T47D (cell line): ENCODE measurements at regions not wholly inside any gene's neighbourhood (a gene's known extent, or its start where the extent isn't known, plus 50 kb on each side); places are given as distances from the start of the nearest gene placed in this dataset.
"Not testable (repeated sequence)": the region's sequence is repeated elsewhere in the genome, so short reads cannot be mapped to it uniquely, and the experiment has no call there.

Experiments
- DNase-seq, 2 experiments: peaks; one replicate each; pipeline versions ENCODE4 v3.0.0 to v3.0.0-alpha.2; 2011 to 2012; ENCODE audit warnings: low read depth in 1 of 2, low spot score in 1 of 2
- JUND ChIP-seq: IDR thresholded peaks from 2 replicates; pipeline ENCODE4 v1.6.1; 2012; ENCODE audit warnings: low read depth
- in situ Hi-C: cut with HindIII; loops from 2 replicates; pipeline ENCODE4 v1.10.0; 2016; ENCODE audit warnings: low sequenced_read_pairs, low pct_unique_long_range_greater_than_20kb

- no peak for DNase-seq
- TF ChIP-seq JUND: no peak
- in situ Hi-C loops: no loop called here
Measured at GRCh38 chr6:27132532-27133280, 114.8 kb upstream of the PRSS16 start.

- no peak for DNase-seq
- in situ Hi-C loops: no loop called here
- no peak for TF ChIP-seq JUND
Measured at GRCh38 chr6:27133281-27134227, 113.9 kb upstream of the PRSS16 start.

GRCh38 chr6:27135087-27135657 lies 112.3 kb upstream of the PRSS16 start:
- DNase-seq: no peak
- no peak for TF ChIP-seq JUND
- in situ Hi-C loops: no loop called here

- DNase-seq: peak in 1 of 2 experiments; percentile 64
- TF ChIP-seq JUND: no peak
- in situ Hi-C loops: no loop called here
Measured at GRCh38 chr6:27136077-27136644, 111.3 kb upstream of the PRSS16 start.

GRCh38 chr6:27136978-27137814 lies 110.3 kb upstream of the PRSS16 start:
- in situ Hi-C loops: no loop called here

GRCh38 chr6:27138406-27138805 lies 109.1 kb upstream of the PRSS16 start:
- in situ Hi-C loops: no loop called here
- no peak for DNase-seq
- TF ChIP-seq JUND: no peak

More at GRCh38 chr6:27136978-27137814, 110.3 kb upstream of the PRSS16 start:
- TF ChIP-seq JUND: no peak
- no peak for DNase-seq

- TF ChIP-seq JUND: no peak
- DNase-seq: no peak
- in situ Hi-C loops: no loop called here
Measured at GRCh38 chr6:27138837-27139755, 108.4 kb upstream of the PRSS16 start.

GRCh38 chr6:27139756-27140579 lies 107.5 kb upstream of the PRSS16 start:
- TF ChIP-seq JUND: no peak
- DNase-seq: no peak
- in situ Hi-C loops: no loop called here

GRCh38 chr6:27140999-27141528 lies 106.4 kb upstream of the PRSS16 start:
- DNase-seq: no peak
- no peak for TF ChIP-seq JUND
- in situ Hi-C loops: no loop called here

GRCh38 chr6:27141529-27142015 lies 105.9 kb upstream of the PRSS16 start:
- no peak for DNase-seq
- TF ChIP-seq JUND: no peak
- in situ Hi-C loops: no loop called here

GRCh38 chr6:27143020-27143388 lies 104.5 kb upstream of the PRSS16 start:
- in situ Hi-C loops, DNase-seq: not testable (repeated sequence)
